NCI-H146 treated with DMSO at 0.1 percent for 48 hours (cell line): ENCODE measurements at regions not wholly inside any gene's neighbourhood (a gene's known extent, or its start where the extent isn't known, plus 50 kb on each side); places are given as distances from the start of the nearest gene placed in this dataset.

Experiments used
- DNase-seq: peaks from one replicate; lab custom pipeline; 2025; ENCODE audit not compliant: unreplicated experiment; lab: John Stamatoyannopoulos, UW

GRCh38 chr21:28754127-28754611, 238.5 kb downstream of the LTN1 start:
- no peak for DNase-seq

DNA sequence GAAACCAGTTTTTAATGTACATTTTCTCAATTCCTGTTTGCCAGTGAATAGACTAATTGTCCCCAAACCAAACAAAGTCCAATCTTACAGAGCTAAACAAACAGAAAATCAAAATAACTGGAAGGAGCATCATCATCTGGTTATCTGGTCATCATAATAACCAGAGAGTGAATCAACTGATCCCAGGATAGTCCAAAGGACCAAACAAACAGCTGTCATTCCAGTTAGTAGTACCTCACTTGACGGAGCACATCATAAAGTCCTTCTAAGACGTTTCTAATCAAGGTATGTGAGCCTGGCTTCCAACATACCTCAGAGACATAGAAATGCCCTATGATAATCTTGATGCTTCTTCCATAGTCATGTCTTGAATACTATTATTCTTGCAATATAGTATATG, 240.5 kb downstream of the LTN1 start:
- DNase-seq: no peak

GRCh38 chr21:28751176-28751575, 241.5 kb downstream of the LTN1 start:
- DNase-seq: no peak

- no peak for DNase-seq
Observed at GRCh38 chr21:28750565-28750964, 242.1 kb downstream of the LTN1 start.

DNA sequence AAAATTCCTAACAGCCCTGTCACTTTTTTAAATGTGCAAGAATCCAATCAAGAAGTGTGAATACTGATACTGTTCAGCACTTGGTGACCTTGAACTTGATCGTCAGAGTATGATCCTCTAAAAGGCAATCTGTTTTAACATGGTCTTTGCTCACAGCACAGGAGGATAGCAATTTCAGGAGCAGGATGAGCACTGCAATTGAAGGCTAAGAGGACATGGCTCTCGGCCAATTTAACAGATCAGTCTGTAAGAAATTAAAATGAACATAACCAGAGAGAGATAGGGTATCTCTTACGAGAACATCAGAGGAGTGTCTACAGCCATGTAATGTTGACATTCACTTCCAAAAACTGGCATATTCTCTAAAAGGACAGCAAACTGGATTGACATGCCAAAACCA, 243.1 kb downstream of the LTN1 start:
- DNase-seq: no peak

DNA sequence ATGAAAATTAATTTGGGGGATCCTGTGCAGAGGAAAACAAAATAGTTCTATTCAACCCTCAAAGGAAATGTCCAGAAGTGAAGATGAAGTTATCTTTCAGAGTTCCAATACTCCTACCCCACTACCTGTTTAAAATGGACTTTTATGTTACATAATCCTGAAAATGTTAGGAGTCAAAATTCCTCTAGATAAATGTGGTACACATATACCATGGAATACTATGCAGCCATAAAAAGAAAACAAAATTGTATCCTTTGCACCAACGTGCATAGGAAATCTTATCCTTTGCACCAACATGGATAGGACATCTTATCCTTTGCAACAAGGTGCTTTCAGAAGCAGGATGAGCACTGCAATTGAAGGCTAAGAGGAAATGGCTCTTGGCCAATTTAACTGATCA, 245.2 kb downstream of the LTN1 start:
- DNase-seq: no peak

GRCh38 chr21:28746166-28746565, 246.5 kb downstream of the LTN1 start:
- no peak for DNase-seq

- DNase-seq: peak; percentile 42
Observed at GRCh38 chr21:28745131-28746016, 247.3 kb downstream of the LTN1 start.

DNA sequence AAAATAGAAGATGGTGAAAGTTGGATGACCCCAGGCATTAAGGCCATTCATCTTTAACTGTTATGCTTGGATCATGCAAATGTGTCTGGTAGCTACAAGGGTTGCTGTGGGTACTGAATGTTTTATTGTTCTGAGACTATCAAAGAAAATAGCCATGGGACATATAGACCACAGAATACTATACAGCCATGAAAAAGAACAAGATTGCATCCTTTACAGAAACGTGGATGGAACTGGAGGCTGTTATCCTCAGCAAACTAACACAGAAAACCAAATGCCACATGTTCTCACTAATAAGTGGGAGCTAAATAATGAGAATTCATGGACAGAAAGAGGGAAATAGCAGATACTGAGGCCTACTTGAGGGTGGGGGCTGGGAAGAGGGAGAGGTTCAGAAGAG, 249.0 kb downstream of the LTN1 start:
- DNase-seq: no peak

GRCh38 chr21:28742527-28742926, 250.2 kb downstream of the LTN1 start:
- DNase-seq: no peak

- DNase-seq: no peak
Observed at GRCh38 chr21:28740125-28740524, 252.6 kb downstream of the LTN1 start.

DNA sequence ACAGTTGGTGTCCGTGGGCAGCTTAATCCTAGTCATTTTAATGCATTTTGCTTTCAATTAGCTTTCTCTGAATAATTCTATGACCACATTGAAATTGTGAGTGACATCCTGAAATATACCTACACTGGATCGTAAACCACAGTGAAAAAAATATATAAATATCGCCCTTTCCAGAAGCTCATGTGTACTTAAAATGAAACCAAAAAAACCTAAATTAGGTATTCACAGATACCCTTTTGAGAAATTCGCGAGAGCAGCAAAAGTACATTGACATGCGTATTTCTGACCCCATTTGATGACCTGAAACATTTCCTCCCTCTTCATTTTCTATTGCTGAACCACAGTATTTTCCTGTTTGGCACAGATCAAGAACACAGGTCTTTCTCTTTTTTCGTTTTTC, 253.8 kb downstream of the LTN1 start:
- no peak for DNase-seq

- DNase-seq: no peak
Observed at GRCh38 chr21:28738420-28738704, 254.3 kb downstream of the LTN1 start.

GRCh38 chr21:28737674-28738419, 254.8 kb downstream of the LTN1 start:
- DNase-seq: no peak

GRCh38 chr21:28734522-28735175, 258.0 kb downstream of the LTN1 start:
- DNase-seq: no peak

- no peak for DNase-seq
Observed at GRCh38 chr21:28731700-28732321, 260.9 kb downstream of the LTN1 start.

- DNase-seq: no peak
Observed at GRCh38 chr21:28729887-28730286, 262.8 kb downstream of the LTN1 start.

DNA sequence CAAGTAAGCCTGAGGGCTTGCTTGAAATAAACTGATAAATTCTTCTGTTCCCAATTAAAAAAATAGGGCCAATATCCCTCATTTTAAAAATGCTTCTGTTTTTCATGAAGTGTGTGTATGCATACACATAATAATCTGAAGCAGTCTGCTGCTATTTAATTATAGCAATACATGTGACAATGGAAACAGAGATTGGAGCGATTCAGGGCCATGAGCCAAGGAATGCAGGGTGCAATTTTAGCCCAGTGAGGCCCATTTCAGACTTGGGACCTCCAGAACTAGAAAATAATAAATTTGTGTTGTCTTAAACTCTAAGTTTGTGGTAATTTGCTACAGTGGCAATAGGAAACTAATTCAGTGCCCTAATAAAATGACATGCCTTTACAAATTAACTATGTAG, 264.9 kb downstream of the LTN1 start:
- DNase-seq: no peak

GRCh38 chr21:28725396-28725795, 267.3 kb downstream of the LTN1 start:
- no peak for DNase-seq

GRCh38 chr21:28723646-28724045, 269.0 kb downstream of the LTN1 start:
- DNase-seq: no peak

GRCh38 chr21:28719723-28720122, 273.0 kb downstream of the LTN1 start:
- DNase-seq: no peak
